D341Med (cell line): ENCODE measurements at regions not wholly inside any gene's neighbourhood (a gene's known extent, or its start where the extent isn't known, plus 50 kb on each side); places are given as distances from the start of the nearest gene placed in this dataset.
"Not testable (repeated sequence)": the region's sequence is repeated elsewhere in the genome, so short reads cannot be mapped to it uniquely, and the experiment has no call there.

Experiments used
- DNase-seq: peaks from one replicate; pipeline ENCODE4 v3.0.0; 2012; ENCODE audit warnings: low spot score

- no peak for DNase-seq
Measured at GRCh38 chr5:23235246-23235645, 272.2 kb upstream of the PRDM9 start.

GRCh38 chr5:23234197-23234596 is 273.2 kb upstream of the PRDM9 start:
- no peak for DNase-seq

GRCh38 chr5:23223846-23224245 is 283.6 kb upstream of the PRDM9 start:
- DNase-seq, result no peak

- DNase-seq, result no peak
Measured at GRCh38 chr5:23221831-23222230, 285.6 kb upstream of the PRDM9 start.

GRCh38 chr5:23217159-23217558 is 290.2 kb upstream of the PRDM9 start:
- no peak for DNase-seq

GRCh38 chr5:23216345-23216744 is 291.1 kb upstream of the PRDM9 start:
- DNase-seq, result no peak

- peak; percentile 59 for DNase-seq
Measured at GRCh38 chr5:23208959-23209431, 298.4 kb upstream of the PRDM9 start.

- no peak for DNase-seq
Measured at GRCh38 chr5:23204111-23204510, 303.3 kb upstream of the PRDM9 start.

GRCh38 chr5:23169660-23170416 is 316.7 kb upstream of the CDH12 start:
- DNase-seq, result no peak

- no peak for DNase-seq
Measured at GRCh38 chr5:23164971-23165370, 311.8 kb upstream of the CDH12 start.

- no peak for DNase-seq
Measured at GRCh38 chr5:23158179-23158578, 305.0 kb upstream of the CDH12 start.

GRCh38 chr5:23157716-23158115 is 304.6 kb upstream of the CDH12 start:
- DNase-seq, result no peak

GRCh38 chr5:23157169-23157568 is 304.0 kb upstream of the CDH12 start:
- no peak for DNase-seq

GRCh38 chr5:23147625-23148024 is 294.5 kb upstream of the CDH12 start:
- no peak for DNase-seq

GRCh38 chr5:23146183-23146582 is 293.0 kb upstream of the CDH12 start:
- no peak for DNase-seq

GRCh38 chr5:23139338-23140171 is 286.4 kb upstream of the CDH12 start:
- DNase-seq, result peak; percentile 30

GRCh38 chr5:23136958-23137357 is 283.8 kb upstream of the CDH12 start:
- no peak for DNase-seq

GRCh38 chr5:23132231-23132630 is 279.1 kb upstream of the CDH12 start:
- DNase-seq, result no peak

GRCh38 chr5:23112237-23112636 is 259.1 kb upstream of the CDH12 start:
- no peak for DNase-seq

- DNase-seq, result no peak
Measured at GRCh38 chr5:23105021-23105420, 251.9 kb upstream of the CDH12 start.

GRCh38 chr5:23103566-23103965 is 250.4 kb upstream of the CDH12 start:
- DNase-seq, result no peak

GRCh38 chr5:23095418-23095817 is 242.3 kb upstream of the CDH12 start:
- DNase-seq, result not testable (repeated sequence)

GRCh38 chr5:23089286-23089685 is 236.1 kb upstream of the CDH12 start:
- peak; percentile 72 for DNase-seq
